ENCODE measurements at regions not wholly inside any gene's neighbourhood (a gene's known extent, or its start where the extent isn't known, plus 50 kb on each side); places are given as distances from the start of the nearest gene placed in this dataset.
"Not testable (repeated sequence)": the region's sequence is repeated elsewhere in the genome, so short reads cannot be mapped to it uniquely, and the experiment has no call there.

DNA sequence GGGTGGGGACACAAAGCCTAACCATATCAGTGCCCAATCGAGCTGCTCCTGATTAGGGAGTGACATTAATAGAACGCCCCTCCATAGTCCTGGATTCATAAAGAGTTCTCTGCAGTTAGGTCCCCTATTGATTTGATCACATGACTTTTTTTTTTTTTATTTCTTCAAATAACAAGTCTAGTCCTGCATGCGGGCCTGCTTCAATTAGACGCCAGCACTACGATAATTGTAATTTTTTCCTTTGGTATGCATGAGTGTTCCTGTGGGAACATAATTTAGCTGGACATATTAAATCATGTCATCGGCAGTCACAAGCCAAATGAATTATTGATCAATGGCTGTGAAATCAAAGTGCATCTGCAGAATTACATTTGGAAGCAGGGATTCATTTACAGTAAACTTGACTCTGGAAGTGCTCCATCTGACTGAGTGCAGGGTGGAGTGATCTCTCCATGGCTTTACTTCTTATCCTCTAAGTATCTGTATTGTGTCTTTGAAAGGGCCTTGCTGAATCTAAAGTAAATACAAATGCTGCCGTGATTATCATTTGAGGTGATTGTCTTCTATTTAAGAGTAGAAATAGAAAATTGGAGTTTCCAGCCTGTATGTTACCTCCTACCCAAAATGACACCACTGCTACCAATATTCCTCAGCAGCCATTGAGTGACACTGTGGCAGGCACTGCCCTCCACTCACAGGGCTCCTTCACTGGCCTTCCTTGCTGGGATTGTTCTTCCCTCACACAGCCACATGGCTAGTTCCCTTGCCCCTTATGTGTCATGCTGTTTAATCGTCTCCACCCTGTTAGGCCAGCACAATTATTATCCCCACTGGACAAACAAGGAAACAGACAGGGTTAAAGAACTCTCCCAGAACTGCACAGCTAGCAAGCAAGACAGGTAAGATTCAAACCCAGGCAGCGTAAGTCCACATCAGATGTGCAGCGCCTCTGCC is 337.4 kb upstream of the ID2 start:
- CTCF ChIA-PET, result no interaction called here
- Mint-ChIP-seq H3K9me3 (peaks cover 2% of the 10 kb centered on the region), H3K4me3 (no peak overlapping the region), H3K27ac (no peak overlapping the region), H3K36me3 (ENCODE audit: low read depth) (no peaks in the 10 kb centered on the region), H3K27me3 (peaks cover 10% of the 10 kb centered on the region), H3K4me1 (no peaks in the 10 kb centered on the region)
- DNase-seq (no peak), ATAC-seq (ENCODE audit: low read depth) (no peak)
- POLR2A ChIA-PET, result no interaction called here
- intact Hi-C loops (cut with micrococcal nuclease), result no loop called here
- TF ChIP-seq, protein P1, sequence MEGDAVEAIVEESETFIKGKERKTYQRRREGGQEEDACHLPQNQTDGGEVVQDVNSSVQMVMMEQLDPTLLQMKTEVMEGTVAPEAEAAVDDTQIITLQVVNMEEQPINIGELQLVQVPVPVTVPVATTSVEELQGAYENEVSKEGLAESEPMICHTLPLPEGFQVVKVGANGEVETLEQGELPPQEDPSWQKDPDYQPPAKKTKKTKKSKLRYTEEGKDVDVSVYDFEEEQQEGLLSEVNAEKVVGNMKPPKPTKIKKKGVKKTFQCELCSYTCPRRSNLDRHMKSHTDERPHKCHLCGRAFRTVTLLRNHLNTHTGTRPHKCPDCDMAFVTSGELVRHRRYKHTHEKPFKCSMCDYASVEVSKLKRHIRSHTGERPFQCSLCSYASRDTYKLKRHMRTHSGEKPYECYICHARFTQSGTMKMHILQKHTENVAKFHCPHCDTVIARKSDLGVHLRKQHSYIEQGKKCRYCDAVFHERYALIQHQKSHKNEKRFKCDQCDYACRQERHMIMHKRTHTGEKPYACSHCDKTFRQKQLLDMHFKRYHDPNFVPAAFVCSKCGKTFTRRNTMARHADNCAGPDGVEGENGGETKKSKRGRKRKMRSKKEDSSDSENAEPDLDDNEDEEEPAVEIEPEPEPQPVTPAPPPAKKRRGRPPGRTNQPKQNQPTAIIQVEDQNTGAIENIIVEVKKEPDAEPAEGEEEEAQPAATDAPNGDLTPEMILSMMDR (IDR thresholded peaks at IDR 0.05), result no peak

DNA sequence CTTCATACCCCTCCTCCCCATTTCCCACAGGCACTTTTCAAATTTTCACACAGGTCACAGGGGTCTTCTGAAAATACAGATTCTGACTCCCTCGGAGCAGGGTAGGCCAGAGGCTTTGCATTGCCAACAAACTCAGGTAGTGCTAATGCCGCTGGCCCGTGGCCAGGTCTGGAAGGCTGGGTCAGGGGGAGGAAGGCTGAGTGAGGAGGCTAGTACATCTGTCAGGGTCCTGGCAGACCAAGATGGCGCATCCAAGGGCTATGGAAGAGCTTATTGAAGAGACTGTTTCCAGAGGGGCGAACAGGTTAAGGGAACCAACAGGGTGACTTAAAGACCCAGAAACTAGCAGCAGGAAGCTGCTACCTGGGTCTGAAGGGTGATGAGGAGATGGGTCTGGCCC is 336.7 kb upstream of the ID2 start:
- TF ChIP-seq, protein P1 (IDR thresholded peaks at IDR 0.05), result no peak
- no peak overlapping the region for H3K4me3 Mint-ChIP-seq
- DNase-seq, result no peak
- CTCF ChIA-PET, result no interaction called here
- ATAC-seq (ENCODE audit: low read depth), result no peak
- H3K4me1 Mint-ChIP-seq, result no peaks in the 10 kb centered on the region
- intact Hi-C loops (cut with micrococcal nuclease), result no loop called here
- peaks cover 2% of the 10 kb centered on the region for H3K9me3 Mint-ChIP-seq
- H3K27me3 Mint-ChIP-seq, result peaks cover 10% of the 10 kb centered on the region
- H3K27ac Mint-ChIP-seq, result no peak overlapping the region
- POLR2A ChIA-PET, result no interaction called here
- no peaks in the 10 kb centered on the region for H3K36me3 Mint-ChIP-seq (ENCODE audit: low read depth)

DNA sequence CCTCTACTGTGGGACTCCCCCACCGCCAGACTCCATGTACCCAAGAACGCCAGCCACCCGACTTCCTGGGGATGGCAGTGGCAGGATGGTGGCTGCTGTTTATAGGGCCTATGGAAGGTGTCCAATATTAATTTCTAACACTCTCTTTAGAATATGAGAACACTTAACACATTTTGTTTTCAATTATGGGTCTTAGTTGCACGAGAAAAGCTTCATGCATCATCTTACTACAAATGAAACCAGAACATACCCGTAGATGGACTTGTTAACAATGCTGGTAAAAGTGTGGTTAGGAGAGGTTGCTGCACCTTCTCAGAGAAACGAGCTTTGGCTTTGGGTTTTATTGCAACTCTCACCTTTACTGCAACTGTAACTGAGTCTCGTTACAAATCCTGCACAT is 335.6 kb upstream of the ID2 start:
- ATAC-seq (ENCODE audit: low read depth) (no peak), DNase-seq (no peak)
- H3K36me3 Mint-ChIP-seq (ENCODE audit: low read depth), result no peaks in the 10 kb centered on the region
- ChIA-PET POLR2A (no interaction called here), CTCF (no interaction called here)
- intact Hi-C loops (cut with micrococcal nuclease), result no loop called here
- H3K4me1 Mint-ChIP-seq, result no peaks in the 10 kb centered on the region
- no peak overlapping the region for H3K27ac Mint-ChIP-seq
- no peak overlapping the region for H3K4me3 Mint-ChIP-seq
- peaks cover 10% of the 10 kb centered on the region for H3K27me3 Mint-ChIP-seq
- H3K9me3 Mint-ChIP-seq, result no peaks in the 10 kb centered on the region
- TF ChIP-seq, protein P1 (IDR thresholded peaks at IDR 0.05), result no peak

DNA sequence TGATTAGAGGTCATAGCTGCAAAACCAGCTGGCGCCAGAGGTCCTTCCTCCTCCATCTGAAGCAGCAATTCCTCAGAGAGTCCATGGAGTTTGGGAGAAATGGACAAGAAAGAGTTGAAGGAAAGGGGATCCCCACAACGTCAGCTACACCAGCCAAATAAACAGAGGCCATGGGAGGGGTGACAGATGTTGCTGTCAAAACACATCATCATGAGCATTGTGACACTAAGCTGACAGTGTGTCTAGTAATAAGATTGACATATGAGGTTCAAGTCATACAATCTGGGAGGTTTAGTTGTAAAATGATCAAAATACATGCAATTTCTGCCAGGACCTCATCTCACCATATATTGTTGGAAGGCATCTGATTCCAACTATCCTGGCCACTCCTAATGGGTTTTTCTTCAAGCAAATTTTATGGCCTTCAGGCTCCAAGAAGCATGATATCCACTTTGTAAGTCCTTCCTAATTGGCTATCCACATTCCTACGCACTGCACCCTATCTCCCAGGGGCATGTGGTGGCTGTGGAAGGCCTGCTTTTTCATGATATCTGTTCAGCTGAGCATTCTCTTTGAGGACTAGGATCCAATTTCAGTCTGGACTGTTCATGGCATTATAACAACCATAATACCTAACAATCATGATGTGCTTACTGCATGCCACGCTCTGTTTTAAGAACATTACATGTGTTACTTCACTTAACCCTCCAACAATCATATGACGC is 335.0 kb upstream of the ID2 start:
- DNase-seq, result no peak
- Mint-ChIP-seq H3K36me3 (ENCODE audit: low read depth) (no peaks in the 10 kb centered on the region), H3K27ac (no peak overlapping the region), H3K27me3 (peaks cover 12% of the 10 kb centered on the region), H3K4me1 (no peaks in the 10 kb centered on the region), H3K4me3 (no peak overlapping the region), H3K9me3 (no peaks in the 10 kb centered on the region)
- TF ChIP-seq, protein P1 (IDR thresholded peaks at IDR 0.05), result no peak
- intact Hi-C loops (cut with micrococcal nuclease), result no loop called here
- ChIA-PET CTCF (no interaction called here), POLR2A (no interaction called here)
- no peak for ATAC-seq (ENCODE audit: low read depth)

DNA sequence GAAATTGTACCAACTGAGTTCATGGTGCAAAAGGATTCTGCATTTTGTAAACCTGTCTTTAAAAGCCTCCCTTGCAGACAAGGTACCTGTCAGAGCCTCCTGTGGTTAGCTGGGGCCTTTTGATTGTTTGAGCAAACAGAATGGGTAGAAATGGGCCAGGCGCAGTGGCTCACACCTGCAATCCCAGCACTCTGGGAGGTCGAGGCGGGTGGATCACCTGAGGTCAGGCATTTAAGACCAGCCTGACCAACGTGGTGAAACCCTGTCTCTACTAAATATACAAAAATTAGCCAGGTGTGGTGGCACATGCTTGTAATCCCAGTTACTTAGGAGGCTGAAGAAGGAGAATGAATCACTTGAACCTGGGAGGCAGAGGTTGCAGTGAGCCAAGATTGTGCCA is 332.9 kb upstream of the ID2 start:
- intact Hi-C loops (cut with micrococcal nuclease); POLR2A ChIA-PET; CTCF ChIA-PET; H3K4me1 Mint-ChIP-seq; H3K4me3 Mint-ChIP-seq; H3K9me3 Mint-ChIP-seq; DNase-seq; H3K27ac Mint-ChIP-seq; H3K36me3 Mint-ChIP-seq (ENCODE audit: low read depth); ATAC-seq (ENCODE audit: low read depth): not testable (repeated sequence)
- peaks cover 23% of the 10 kb centered on the region for H3K27me3 Mint-ChIP-seq

Data from activated B cell treated with CpG ODN at 0.5 μM for 24 hours (primary cell).